Heart right ventricle (tissue), 16 donors: ENCODE measurements at regions not wholly inside any gene's neighbourhood (a gene's known extent, or its start where the extent isn't known, plus 50 kb on each side); places are given as distances from the start of the nearest gene placed in this dataset.

Experiments used
- ATAC-seq, 8 donors: fragments of 200-7000 bp; cut with Tn5 transposase; one replicate each; pipeline ENCODE4 v1.9.1; 2020; ENCODE audit warnings: mild to moderate bottlenecking in 8 of 8, moderate library complexity in 8 of 8, moderate number of reproducible peaks in 1 of 8
- DNase-seq, 2 donors: peaks; one replicate each; pipeline ENCODE4 v3.0.0-alpha.2; 2020
- H3K27ac ChIP-seq, 10 donors: fragments of 200-600 bp; sonication (generic) in 2 of 10; one replicate each; pipeline versions ENCODE4 v1.5.0 to v1.8.0; 2020 to 2022; ENCODE audit warnings: mild to moderate bottlenecking in 3 of 10
- H3K27me3 ChIP-seq, 7 donors: fragments of 200-600 bp; one replicate each; pipeline ENCODE4 v1.8.0; 2021 to 2022; ENCODE audit warnings: mild to moderate bottlenecking in 2 of 7
- H3K36me3 ChIP-seq, 9 donors: fragments of 200-600 bp; sonication (generic) in 1 of 9; one replicate each; pipeline versions ENCODE4 v1.5.0 to v1.8.0; 2020 to 2022; ENCODE audit warnings: mild to moderate bottlenecking in 2 of 9
- H3K4me1 ChIP-seq, 9 donors: fragments of 200-600 bp; sonication (generic) in 1 of 9; one replicate each; pipeline versions ENCODE4 v1.5.0 to v1.8.0; 2020 to 2022; ENCODE audit warnings: mild to moderate bottlenecking in 4 of 9
- H3K4me3 ChIP-seq, 10 donors: fragments of 200-600 bp; sonication (generic) in 2 of 10; one replicate each; pipeline versions ENCODE4 v1.5.0 to v1.8.0; 2020 to 2022; ENCODE audit warnings: mild to moderate bottlenecking in 7 of 10, moderate library complexity in 2 of 10
- H3K9me3 ChIP-seq, 11 donors: fragments of 200-600 bp in 10 of 11; sonication (generic) in 2 of 11; one replicate each; pipeline versions ENCODE4 v1.5.0 to v1.8.0; 2013 to 2022; ENCODE audit warnings: mild to moderate bottlenecking in 2 of 11, control low read depth in 1 of 11, moderate library complexity in 1 of 11
- CTCF ChIP-seq, 9 donors: fragments of 200-600 bp; sonication (generic) in 2 of 9; IDR thresholded peaks; one replicate each; pipeline versions ENCODE4 v1.5.0 to v1.8.0; 2021 to 2022; ENCODE audit warnings: antibody characterized with exemption in 9 of 9, mild to moderate bottlenecking in 5 of 9, moderate library complexity in 1 of 9
- WGBS, 2 donors: extraction: QIAGEN DNeasy Blood & Tissue Kit; methylation state at CpG; one replicate each; pipeline ENCODE4 v1.1.7; 2013; ENCODE audit warnings: inconsistent platforms in 1 of 2; 5-methylcytosine and 5-hydroxymethylcytosine counted together
- intact Hi-C, 10 donors: fragments of 100-400 bp; cut with DNase I; formaldehyde crosslinking; loops; one replicate each; pipeline versions ENCODE4 v1.11.1 to v1.14.2; 2022
- donor health status: Arrhythmogenic right ventricular cardiomyopathy.
- donor health status: ischemic (EF 13 %, LVEDD 7.1; RV severe dilation, severe dysfunction).
- donor health status: healthy with polysubstance abuse.
- donor health status: DM: no; HTN: yes; CAD: no.
- donor health status: DM: no; HTN: no; CAD: no.
- donor health status: ischemic (EF 25% LVEDD 6.9; RV normal size, moderate dysfunction).
- donor health status: ischemic (EF 25% LVEDD 5.7; RV mildly dilated, moderate dysfunction).
- donor health status: healthy.
- donor health status: DM: yes; HTN: yes; CAD: no.
- donor health status: Ischemic cardiomyopathy.
- donor health status: ischemic (EF 35%, LVEDD 5.7; RV mildly dilated, moderate dysfunction).
- donor health status: nonischemic (EF 11% LVEDD 7.7; RV severe dilation, severe dysfunction).
- donor health status: DM: yes; HTN: yes; CAD: no.
- donor health status: PGD.
- donor health status: ischemic (EF 29% LVEDD 5.4; RV normal size, mild dysfunction).
- donor health status: nonischemic (EF 23%, LVEDD 6.1; RV moderate dilation, normal function).

- no peaks in the 10 kb centered on the region for H3K36me3 ChIP-seq
- no peak for TF ChIP-seq CTCF (IDR thresholded peaks at IDR 0.05)
- WGBS, 2 donors, result 82 to 84% methylated on average over 5 of the region's 5 CpGs
- no peaks in the 10 kb centered on the region for H3K9me3 ChIP-seq
- no peak overlapping the region for H3K27ac ChIP-seq
- no peak for ATAC-seq
- no peak overlapping the region for H3K4me3 ChIP-seq
- no peak for DNase-seq
- H3K27me3 ChIP-seq, result peaks cover 0 to 21% (median 9%) of the 10 kb centered on the region in 7 donors
- H3K4me1 ChIP-seq, result no peaks in the 10 kb centered on the region
- intact Hi-C loops, result no loop called here
Measured at GRCh38 chr2:239479471-239479870, 78.7 kb upstream of the HDAC4 start.

- H3K9me3 ChIP-seq, result no peaks in the 10 kb centered on the region
- H3K36me3 ChIP-seq, result no peaks in the 10 kb centered on the region
- no peak overlapping the region for H3K27ac ChIP-seq
- intact Hi-C loops, result no loop called here
- H3K27me3 ChIP-seq, result peaks cover 0 to 5% (median 0%) of the 10 kb centered on the region in 7 donors
- DNase-seq, result no peak
- H3K4me1 ChIP-seq, result no peaks in the 10 kb centered on the region
- no peak for TF ChIP-seq CTCF (IDR thresholded peaks at IDR 0.05)
- no peak for ATAC-seq
- no peak overlapping the region for H3K4me3 ChIP-seq
- 84 to 87% methylated on average over 19 of the region's 19 CpGs for WGBS, 2 donors
Measured at GRCh38 chr2:239477591-239477990, 76.8 kb upstream of the HDAC4 start.

- no peak for DNase-seq
- H3K9me3 ChIP-seq, result no peaks in the 10 kb centered on the region
- 91 to 92% methylated on average over 25 of the region's 25 CpGs for WGBS, 2 donors
- ATAC-seq, result no peak
- no peaks in the 10 kb centered on the region for H3K4me1 ChIP-seq
- TF ChIP-seq CTCF (IDR thresholded peaks at IDR 0.05), result no peak
- H3K27me3 ChIP-seq, result peaks cover 0 to 5% (median 0%) of the 10 kb centered on the region in 7 donors
- no peak overlapping the region for H3K27ac ChIP-seq
- intact Hi-C loops, result no loop called here
- H3K36me3 ChIP-seq, result no peaks in the 10 kb centered on the region
- no peak overlapping the region for H3K4me3 ChIP-seq
Measured at GRCh38 chr2:239476757-239477585, 76.2 kb upstream of the HDAC4 start.

GRCh38 chr2:239476029-239476756, 75.4 kb upstream of the HDAC4 start:
- intact Hi-C loops, result no loop called here
- H3K27ac ChIP-seq, result no peak overlapping the region
- WGBS, 2 donors, result 79 to 84% methylated on average over 14 of the region's 14 CpGs
- no peak overlapping the region for H3K4me3 ChIP-seq
- no peaks in the 10 kb centered on the region for H3K36me3 ChIP-seq
- H3K27me3 ChIP-seq, result peaks cover 0 to 3% (median 0%) of the 10 kb centered on the region in 7 donors
- H3K9me3 ChIP-seq, result no peaks in the 10 kb centered on the region
- no peaks in the 10 kb centered on the region for H3K4me1 ChIP-seq
- ATAC-seq (no peak), DNase-seq (no peak)
- TF ChIP-seq CTCF (IDR thresholded peaks at IDR 0.05), result no peak
